ENCODE measurements at regions not wholly inside any gene's neighbourhood (a gene's known extent, or its start where the extent isn't known, plus 50 kb on each side); places are given as distances from the start of the nearest gene placed in this dataset.

DNA sequence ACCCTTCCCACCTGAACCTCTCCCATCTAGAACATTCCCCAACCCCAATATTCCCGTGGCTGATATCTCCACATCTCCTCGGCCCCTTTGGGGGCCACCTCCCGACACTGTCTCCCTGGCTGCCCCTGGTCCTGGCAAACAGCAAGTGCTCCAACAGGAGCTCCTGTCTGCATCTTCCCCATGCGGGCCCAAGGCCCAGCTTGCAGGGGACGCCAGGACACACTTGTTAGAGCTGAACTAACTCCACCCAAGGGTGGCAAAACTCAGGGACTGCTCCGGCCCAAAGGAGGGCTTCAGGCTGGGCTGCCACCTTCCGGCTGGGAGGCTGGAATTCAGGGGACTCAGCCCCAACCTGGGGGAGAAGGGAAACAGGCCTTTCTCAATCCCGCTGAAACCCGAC lies 106.6 kb downstream of the NCOR2 start:
- ChIA-PET CTCF (no interaction called here), POLR2A (ENCODE audit: unreplicated experiment) (no interaction called here)
- dilution Hi-C loops (cut with HindIII; ENCODE audit: low sequenced_read_pairs, unreplicated experiment) (no loop called here), intact Hi-C loops (cut with micrococcal nuclease) (no loop called here), in situ Hi-C loops (cut with MboI; ENCODE audit: low sequenced_read_pairs) (no loop called here)
- BruUV-seq (replicated peaks): no TSS peak
- DNase-seq: no peak
- Histone ChIP-seq H2BK120ac (ENCODE audit: low read depth, low read length) (no peak overlapping the region), H3K9me3 (ENCODE audit: control insufficient read depth, insufficient read depth, low read length) (peaks cover 10% of the 10 kb centered on the region), H3K9me1 (ENCODE audit: insufficient read depth, low read length) (peaks cover 9% of the 10 kb centered on the region), H3K27me3 (ENCODE audit: control insufficient read depth, insufficient read depth, low read length) (no peaks in the 10 kb centered on the region), H2AK5ac (ENCODE audit: low read depth, low read length) (no peak overlapping the region), H3K79me1 (ENCODE audit: low read depth in 1 of 2, low read length in 2 of 2) (peaks cover 20 to 68% of the 10 kb centered on the region in 2 experiments), H2AFZ (replicated peaks; ENCODE audit: low read length, poor library complexity) (no peak overlapping the region), H3K36me3 (ENCODE audit: control insufficient read depth, insufficient read depth, low read length) (peaks cover 60% of the 10 kb centered on the region), H3K14ac (replicated peaks; ENCODE audit: low read depth, low read length) (no peak overlapping the region), H3K18ac (ENCODE audit: low read depth, low read length) (no peak overlapping the region), H2AK9ac (replicated peaks; ENCODE audit: low read depth, low read length, poor library complexity) (no peak overlapping the region), H4K5ac (ENCODE audit: low read depth, low read length) (no peak overlapping the region), H4K8ac (ENCODE audit: low read depth in 2 of 2, low read length in 2 of 2) (no peak overlapping the region), H3K4me2 (ENCODE audit: low read depth, low read length) (no peak overlapping the region), H3K4ac (ENCODE audit: low read depth, low read length) (no peak overlapping the region), H3K4me1 (ENCODE audit: control insufficient read depth, insufficient read depth, low read length) (peaks cover 5% of the 10 kb centered on the region; the same call in 1 of the 2 replicates), H2BK5ac (ENCODE audit: low read depth, low read length, poor library complexity, severe bottlenecking) (no peak overlapping the region), H3K27ac (ENCODE audit: insufficient read depth, low read length) (no peak overlapping the region), H3K4me3 (ENCODE audit: insufficient read depth, low read depth, low read length) (no peak overlapping the region), H4K20me1 (ENCODE audit: insufficient read depth, low read length) (peaks cover 19% of the 10 kb centered on the region), H2BK20ac (ENCODE audit: low read depth, low read length) (no peak overlapping the region), H3K9ac (ENCODE audit: low read depth, low read length) (no peak overlapping the region), H2BK15ac (ENCODE audit: low read depth, low read length) (no peak overlapping the region), H3K23ac (ENCODE audit: low read depth, low read length) (no peak overlapping the region), H4K91ac (ENCODE audit: insufficient read depth, low read depth, low read length) (no peak overlapping the region), H3K56ac (ENCODE audit: extremely low read depth, insufficient read depth, low read length) (no peak overlapping the region)
- TF ChIP-seq MAFK (IDR thresholded peaks at IDR 0.05; ENCODE audit: low read depth, low read length) (no peak), POLR2A (IDR thresholded peaks at IDR 0.05; ENCODE audit: low read depth, low read length) (no peak), RFX5 (IDR thresholded peaks at IDR 0.05; ENCODE audit: low read depth, low read length) (no peak), BHLHE40 (IDR thresholded peaks at IDR 0.05; ENCODE audit: low read depth, low read length) (no peak), FOS (IDR thresholded peaks at IDR 0.05; ENCODE audit: low read depth, low read length) (no peak), ELK1 (IDR thresholded peaks at IDR 0.05; ENCODE audit: borderline replicate concordance, low read depth, low read length) (no peak), NFE2L2 (IDR thresholded peaks at IDR 0.05; ENCODE audit: low read depth, low read length) (no peak)
- WGBS, 2 experiments (ENCODE audit: extremely low coverage in 2 of 2, insufficient read length in 1 of 2): 98% methylated on average over 6 of the region's 9 CpGs; no CpG with 5 or more reads in 1 of the 2 experiments
- no peak for ATAC-seq (ENCODE audit: low read depth)

Measured in IMR-90 (cell line).